SK-MEL-5 (cell line): ENCODE measurements at regions not wholly inside any gene's neighbourhood (a gene's known extent, or its start where the extent isn't known, plus 50 kb on each side); places are given as distances from the start of the nearest gene placed in this dataset.
"Not testable (repeated sequence)": the region's sequence is repeated elsewhere in the genome, so short reads cannot be mapped to it uniquely, and the experiment has no call there.

Experiments
- DNase-seq: peaks from one replicate; pipeline ENCODE4 v3.0.0-alpha.2; 2016; ENCODE audit warnings: low read depth, low spot score
- in situ Hi-C: cut with HindIII; loops from 2 replicates; pipeline ENCODE4 v1.10.0; 2016; ENCODE audit warnings: low sequenced_read_pairs, high pct_unique_total_duplicates, low pct_unique_long_range_greater_than_20kb

DNA sequence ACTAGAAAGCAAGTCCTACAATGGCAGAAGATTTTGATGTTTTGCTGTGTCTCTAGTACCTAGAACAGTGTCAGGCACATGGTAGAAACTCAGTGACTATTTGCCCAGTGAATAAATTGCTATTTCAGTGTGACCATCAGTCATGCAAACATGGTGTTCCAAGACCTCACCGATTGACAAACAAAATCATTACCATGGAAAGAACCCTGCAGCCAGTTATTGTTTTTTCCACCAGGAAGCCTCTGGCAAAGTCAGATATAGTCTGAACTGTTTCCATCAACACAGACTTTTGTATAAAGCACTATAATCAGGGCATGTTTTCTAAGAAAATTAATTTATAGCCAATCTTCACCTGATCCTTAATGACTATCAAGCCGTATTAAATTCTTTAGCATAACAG lies 97.3 kb upstream of the RASSF8 start:
- in situ Hi-C loops, result no loop called here
- DNase-seq, result no peak

DNA sequence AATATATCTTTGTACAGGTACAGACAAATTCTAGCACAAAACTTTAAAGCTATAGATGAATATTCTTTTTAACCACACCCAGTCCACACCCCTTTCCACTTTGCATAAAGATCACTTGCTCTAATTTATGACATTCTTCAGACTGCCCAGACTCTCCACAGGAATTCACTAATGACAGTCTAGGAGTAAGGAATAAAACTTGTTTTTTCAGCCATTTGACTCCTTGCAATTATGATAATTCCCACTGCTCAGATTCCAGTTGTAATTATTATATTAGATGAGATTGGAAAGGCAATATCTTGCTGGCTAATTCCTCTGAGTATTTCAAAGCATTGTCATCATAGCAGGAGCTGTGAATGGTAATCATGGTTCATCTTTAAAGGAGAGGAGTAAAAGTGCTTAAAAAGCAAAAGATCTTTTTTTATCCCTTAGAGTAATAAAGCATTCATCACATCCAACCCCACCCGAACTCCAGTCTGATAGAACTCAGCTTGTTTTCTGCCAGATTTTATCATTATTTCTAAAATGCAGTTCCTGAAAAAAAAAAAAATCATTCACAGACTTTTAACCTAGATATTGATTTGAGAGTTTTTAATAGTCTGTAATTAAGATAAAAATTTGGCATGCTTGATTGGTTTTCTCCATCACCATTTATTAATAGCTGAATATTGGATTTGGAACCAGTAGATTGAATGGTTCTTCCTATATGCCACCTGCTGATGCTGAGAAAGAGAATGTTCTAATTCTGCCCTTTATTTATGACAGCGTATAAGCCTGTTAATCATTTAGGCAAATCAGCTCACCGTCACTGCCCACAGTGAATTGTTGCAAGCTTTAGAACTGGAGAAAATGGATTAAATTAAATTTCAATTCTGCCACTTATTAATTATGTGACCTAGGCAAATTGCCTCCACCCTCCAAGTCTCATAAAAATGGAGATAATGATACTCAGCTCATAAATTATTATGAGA lies 93.9 kb upstream of the RASSF8 start:
- DNase-seq, result no peak
- in situ Hi-C loops, result no loop called here

GRCh38 chr12:25866586-25867378 lies 91.7 kb upstream of the RASSF8 start:
- in situ Hi-C loops, result no loop called here
- no peak for DNase-seq

GRCh38 chr12:25868193-25868592 lies 90.3 kb upstream of the RASSF8 start:
- no peak for DNase-seq
- in situ Hi-C loops, result no loop called here

DNA sequence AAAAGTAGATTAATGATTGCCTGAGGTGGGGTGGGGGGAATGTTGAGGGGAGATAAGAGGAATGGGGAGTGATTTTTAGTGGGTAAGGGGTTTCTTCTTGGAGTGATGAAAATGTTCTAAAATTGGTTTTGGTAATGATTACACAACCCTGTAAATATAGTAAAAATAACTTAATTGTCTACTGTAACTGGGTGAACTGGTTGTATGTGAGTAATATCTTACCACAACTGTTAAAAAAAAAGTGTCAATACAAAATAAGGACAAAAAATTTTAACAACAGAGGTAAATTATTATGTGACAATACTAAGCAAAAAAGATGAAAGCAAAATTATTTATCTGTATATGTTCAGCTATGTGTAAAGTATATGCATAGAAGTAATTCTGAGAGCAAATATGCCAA lies 86.3 kb upstream of the RASSF8 start:
- no peak for DNase-seq
- in situ Hi-C loops, result no loop called here

- in situ Hi-C loops, result no loop called here
Measured at GRCh38 chr12:25875661-25876060, 82.8 kb upstream of the RASSF8 start.

GRCh38 chr12:25876383-25877045 lies 82.0 kb upstream of the RASSF8 start:
- DNase-seq, result no peak
- in situ Hi-C loops, result no loop called here

More at GRCh38 chr12:25875661-25876060, 82.8 kb upstream of the RASSF8 start:
- no peak for DNase-seq

GRCh38 chr12:25877446-25877845 lies 81.0 kb upstream of the RASSF8 start:
- in situ Hi-C loops, result no loop called here
- DNase-seq, result no peak

DNA sequence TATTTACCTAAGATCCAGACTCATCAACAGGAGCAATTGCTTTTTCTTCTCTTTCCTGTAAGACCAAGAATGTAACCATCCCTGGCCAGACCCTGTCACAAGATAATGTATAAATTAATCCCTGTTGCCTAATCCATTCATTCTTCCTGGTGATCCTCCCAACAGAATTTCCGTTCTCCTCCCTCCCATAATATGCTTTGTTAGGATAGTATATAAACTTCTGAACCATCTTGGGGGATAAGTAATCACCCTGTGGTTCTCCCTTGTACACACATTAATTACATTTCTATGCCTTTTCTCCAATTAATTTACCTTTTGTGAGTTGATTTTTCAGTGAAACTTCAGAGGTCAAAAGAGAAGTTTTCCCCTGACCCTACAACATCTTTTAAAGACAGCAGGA lies 76.2 kb upstream of the RASSF8 start:
- no peak for DNase-seq
- in situ Hi-C loops, result no loop called here

DNA sequence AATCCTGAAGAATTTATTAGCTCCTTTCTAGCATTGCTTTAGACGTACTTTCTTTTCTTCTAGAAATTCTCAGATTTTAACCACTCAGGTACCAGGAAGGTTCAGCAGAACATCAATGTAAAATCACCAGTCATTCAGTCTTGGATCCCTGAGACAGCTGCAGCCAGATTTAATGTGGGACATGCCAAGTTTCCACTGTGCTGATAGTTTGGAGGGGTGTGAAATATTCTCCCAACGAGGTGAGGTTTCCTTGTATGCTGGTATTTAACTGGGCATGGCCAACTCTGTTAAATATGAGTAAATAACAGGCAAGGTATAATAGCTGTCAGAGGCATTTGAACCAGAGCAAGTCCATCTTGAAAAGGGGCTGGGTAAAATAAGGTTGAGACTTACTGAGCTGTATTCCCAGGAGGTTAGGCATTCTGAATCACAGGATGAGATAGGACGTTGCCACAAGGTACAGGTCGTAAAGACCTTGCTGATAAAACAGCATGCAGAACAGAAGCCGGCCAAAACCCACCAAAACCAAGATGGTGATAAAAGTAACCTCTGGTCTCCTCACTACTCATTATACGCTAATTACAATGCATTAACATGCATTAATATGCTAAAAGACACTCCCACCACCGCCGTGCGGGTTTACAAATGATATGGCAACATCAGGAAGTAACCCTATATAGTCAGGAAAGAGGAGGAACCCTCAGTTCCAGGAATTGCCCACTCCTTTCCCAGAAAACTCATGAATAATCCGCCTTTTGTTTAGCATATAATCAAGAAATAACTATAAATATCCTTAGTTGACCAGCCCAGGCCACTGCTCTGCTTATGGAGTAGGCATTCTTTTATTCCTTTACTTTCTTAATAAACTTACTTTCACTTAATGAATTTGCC lies 75.2 kb upstream of the RASSF8 start:
- in situ Hi-C loops, result no loop called here
- DNase-seq, result no peak

DNA sequence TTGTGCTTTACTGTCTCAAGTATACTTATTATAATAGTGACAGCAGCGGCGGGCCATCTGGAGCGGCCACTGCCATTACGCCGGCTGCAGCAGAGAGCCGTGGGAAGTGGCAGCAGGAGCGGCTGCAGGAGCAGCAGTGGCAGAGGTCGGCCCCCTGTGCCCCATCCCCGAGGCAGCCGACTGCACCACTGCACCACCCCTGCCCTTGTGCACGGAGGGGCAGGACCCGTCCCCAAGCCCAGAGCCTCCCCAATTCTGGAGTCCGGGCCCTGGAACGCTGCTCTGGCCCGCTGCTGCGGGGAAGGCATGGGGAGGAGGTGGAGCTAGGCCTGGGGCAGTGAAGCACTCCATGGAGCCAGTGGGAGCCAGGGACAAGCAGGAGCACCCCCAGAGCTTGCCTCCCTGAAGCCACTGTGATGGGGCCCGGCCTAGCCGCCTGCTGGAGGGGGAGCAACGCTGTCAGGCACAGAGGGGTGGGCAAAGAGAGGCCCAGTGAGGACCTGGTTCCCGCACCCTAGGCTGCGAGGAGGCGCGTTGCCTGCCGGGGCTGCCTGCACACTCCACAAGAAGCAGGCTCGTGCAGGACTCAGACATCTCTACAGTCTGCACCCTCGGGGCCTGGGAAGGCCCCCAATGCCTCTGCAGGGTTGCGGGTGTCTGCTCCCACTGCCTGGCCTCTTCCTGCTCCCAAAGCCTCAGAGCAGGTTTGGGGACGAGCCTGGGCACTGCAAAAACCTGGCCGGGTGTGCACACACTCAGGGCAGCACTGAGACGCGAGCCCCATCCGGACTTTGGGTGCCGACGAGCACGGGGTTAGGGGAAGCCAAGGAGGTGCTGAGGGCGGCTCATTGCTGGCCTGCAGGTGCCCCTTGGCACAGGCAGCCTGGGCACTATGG lies 74.2 kb upstream of the RASSF8 start:
- no peak for DNase-seq
- in situ Hi-C loops, result no loop called here

- no peak for DNase-seq
- in situ Hi-C loops, result no loop called here
Measured at GRCh38 chr12:25884920-25885234, 73.6 kb upstream of the RASSF8 start.

GRCh38 chr12:25886396-25886795 lies 72.1 kb upstream of the RASSF8 start:
- in situ Hi-C loops, result no loop called here
- DNase-seq, result no peak

GRCh38 chr12:25887367-25887766 lies 71.1 kb upstream of the RASSF8 start:
- in situ Hi-C loops, result no loop called here
- no peak for DNase-seq

DNA sequence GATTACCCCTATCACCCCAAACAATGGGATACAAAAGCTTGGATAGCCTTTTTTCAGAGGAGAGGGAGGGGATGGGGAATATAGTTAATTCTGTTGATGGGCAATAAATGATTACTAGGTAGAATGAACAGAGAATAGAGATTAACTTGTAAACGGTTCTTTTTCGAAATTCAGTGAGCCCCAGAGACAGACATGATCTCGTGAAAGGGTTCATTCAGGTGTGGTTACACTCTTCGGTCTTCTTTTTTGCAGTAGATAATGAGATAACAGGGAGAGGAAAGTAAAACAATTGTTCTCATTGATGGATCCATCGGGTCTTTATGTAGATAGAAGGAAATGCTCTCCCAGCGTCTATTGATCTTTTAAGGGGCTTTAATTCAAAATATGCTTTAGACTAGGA lies 69.3 kb upstream of the RASSF8 start:
- DNase-seq, result no peak
- in situ Hi-C loops, result no loop called here

DNA sequence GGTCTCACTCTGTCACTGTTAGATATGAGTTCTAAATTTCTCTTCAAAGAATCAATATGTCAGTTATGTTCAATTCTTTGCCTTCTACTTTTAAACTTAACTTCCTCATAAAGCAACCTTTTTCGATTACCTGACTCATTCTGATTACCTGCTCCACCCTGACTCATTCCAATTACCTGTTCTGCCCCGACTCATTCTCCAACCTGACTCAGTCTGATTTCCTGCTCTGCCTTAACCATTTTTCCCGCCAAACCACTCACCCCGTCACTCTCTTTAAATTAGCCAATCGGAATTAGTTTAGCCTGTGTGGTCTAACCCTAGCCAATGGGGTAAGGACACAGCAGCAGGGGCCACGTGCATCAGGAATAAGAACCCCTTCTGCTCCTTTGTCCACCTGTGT lies 67.4 kb upstream of the RASSF8 start:
- DNase-seq, in situ Hi-C loops: not testable (repeated sequence)

DNA sequence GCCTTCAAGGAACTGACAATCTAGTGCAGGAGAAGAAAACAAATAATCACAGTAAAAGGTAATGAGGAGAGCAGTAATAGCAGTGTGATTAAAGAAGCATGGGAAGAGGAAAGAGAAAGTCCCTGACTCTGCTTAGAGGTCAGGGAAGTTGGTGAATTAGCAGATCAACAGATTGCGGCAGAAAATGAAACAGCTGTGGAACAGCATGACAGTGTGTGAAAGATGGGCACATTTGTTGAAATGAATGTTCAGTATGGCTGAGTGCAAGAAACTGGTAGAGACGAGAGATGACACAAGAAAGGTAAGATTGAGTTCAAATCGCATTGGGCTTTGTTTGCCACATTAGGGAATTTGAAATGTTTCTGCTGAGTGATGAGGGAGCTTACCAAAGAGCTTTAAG lies 63.7 kb upstream of the RASSF8 start:
- no peak for DNase-seq
- in situ Hi-C loops, result no loop called here
